NCI-H345 (cell line): ENCODE measurements at regions not wholly inside any gene's neighbourhood (a gene's known extent, or its start where the extent isn't known, plus 50 kb on each side); places are given as distances from the start of the nearest gene placed in this dataset.
"Not testable (repeated sequence)": the region's sequence is repeated elsewhere in the genome, so short reads cannot be mapped to it uniquely, and the experiment has no call there.

Experiments used
- DNase-seq: peaks from one replicate; lab custom pipeline; 2025; lab: John Stamatoyannopoulos, UW

DNA sequence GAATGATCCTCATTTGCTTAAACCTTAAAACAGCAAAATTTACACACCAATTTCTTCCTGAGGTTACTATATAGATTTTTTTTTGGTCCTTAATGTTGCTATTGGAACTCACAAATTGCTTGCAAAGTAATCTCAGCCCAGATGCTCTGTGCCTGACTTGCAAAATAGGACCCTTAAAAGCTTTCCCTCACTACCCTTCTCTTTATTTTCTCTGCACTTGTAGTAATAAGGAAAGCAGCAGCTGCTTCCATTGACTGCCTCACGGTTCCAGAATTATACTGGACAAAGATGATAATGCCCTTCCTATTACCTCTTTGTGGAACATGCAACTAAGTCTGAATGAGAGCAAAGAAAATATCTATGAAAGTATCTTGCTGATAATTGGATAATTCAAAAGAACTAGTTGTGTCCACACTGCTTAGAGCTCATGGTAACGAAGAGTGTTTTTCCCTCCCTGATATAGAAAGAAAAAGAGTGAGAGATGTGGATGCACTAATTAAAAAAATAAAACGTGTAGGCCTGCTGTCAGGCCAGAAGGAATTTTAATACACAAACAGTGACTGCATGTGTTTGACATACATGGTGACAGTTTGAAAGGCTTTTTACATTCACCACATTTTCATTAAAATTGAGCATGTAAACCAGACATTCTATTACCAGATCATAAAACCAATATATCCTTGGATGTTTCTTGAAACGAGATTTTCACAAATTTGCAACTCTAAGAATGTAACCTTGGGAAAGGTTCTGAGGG lies 783.1 kb downstream of the GBE1 start:
- DNase-seq = no peak

DNA sequence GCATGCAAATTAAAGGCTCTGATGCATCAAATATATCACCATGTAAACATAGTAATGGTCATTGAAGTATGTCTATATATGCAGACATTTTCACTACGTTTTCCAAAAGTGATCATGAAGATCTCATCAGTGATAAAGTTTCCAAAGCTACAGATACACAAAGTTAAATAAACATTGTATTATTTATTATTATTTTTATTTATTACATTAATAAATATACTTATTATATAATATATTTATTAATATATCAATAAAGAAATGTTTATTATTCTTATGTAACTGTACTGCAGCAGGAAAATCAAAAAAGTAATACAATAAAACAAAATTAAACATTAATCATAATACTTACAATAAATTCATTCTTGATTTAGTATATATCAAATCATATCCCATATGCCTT lies 791.2 kb downstream of the GBE1 start:
- no peak for DNase-seq

DNA sequence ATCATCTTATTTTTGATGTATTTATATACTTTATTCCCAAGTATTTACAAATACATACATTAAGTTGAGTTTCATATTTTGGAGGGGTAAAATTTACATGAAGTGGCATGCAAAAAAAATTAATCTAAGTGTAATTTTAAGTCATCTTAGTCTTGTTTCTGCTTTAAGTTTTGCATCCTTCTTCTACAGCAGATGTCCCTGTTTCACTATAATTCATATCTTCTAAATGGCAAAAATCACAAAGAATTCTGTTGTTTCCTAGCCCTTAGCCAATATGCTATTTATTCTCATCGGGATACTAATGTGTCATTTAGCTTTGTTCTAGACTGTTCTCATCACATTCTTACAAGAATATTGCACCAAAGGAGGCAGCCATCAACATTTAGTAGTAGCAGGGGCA lies 831.9 kb downstream of the GBE1 start:
- DNase-seq = no peak

DNA sequence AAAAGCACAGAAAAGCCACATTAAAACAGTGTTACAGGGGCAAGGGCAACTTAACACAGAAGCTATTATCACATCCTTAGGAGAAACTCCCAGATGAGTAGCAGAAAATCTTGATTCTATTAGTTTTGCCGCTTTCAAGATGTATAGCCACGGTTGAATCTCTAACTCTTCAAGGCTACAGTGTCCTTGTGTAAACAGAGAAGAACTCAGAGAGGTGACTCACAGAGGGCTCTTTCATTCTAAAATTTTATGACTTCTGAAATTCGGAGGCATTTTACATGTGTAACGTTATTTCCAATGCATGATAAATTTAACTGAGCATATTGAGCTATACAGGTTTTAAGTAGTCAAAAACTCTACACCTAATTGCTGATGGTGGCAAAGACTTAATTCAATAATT lies 846.6 kb downstream of the GBE1 start:
- DNase-seq = no peak

DNA sequence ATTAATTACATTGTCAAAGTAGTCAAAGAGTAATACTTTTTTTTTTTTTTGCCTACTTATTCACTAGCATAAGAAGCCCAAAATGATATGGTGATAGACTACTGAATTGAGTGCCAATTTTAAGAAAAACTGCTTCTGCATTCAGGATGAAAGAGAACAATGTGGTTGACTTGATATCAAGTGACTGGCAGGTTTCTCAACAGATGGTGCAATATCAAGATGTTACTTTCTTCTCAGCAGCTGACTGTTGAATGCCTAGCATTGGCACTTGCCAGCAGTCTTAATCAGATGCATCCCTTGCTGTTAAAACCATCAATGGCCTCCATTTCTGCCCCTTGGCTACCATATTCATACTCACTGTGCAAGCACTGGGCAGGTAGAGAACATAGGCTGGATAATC lies 863.2 kb downstream of the GBE1 start:
- no peak for DNase-seq

DNA sequence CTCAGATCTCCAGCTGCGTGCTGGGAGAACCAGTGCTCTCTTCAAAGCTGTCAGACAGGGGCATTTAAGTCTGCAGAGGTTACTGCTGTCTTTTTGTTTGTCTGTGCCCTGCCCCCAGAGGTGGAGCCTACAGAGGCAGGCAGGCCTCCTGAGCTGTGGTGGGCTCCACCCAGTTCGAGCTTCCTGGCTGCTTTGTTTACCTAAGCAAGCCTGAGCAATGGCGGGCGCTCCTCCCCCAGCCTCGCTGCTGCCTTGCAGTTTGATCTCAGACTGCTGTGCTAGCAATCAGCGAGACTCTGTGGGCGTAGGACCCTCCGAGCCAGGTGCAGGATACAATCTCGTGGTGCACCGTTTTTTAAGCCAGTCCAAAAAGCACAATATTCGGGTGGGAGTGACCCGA lies 864.4 kb downstream of the GBE1 start:
- not testable (repeated sequence) for DNase-seq

DNA sequence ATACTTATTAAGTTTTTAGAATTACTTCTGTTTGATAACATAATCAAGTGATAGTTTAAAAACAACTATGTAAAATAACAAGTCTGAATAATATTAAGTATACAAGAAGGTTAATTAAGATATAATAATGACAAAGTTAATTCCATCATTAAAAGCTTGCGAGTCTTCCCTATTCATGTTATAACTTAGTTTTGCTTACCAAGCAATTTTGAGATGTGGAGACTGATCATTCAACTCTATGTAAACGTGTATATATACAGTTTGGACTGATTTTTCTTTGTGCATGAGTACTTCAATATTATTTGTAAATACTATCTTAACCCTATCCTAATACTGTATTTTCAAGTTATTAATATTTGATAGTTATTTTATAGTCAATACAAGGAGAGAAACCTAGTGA lies 870.9 kb downstream of the GBE1 start:
- DNase-seq = no peak

DNA sequence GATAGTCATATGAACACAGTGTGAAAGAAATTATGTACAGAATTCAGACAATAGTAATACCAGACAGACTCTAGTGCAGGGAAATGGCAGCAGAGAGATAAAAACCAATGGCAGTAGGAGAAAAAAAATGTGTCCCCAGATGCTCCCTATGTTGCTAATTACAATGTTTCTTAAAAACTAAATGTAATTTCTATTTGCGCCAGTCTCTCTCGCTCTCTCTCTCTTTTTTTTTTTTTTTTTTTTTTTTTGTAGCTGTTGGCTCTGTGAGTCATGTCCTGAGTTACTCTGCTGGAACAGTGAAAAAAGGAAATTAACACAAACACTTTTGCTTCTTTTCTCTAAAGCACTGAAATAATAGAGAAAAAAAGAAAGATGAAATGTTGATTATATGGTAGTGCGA lies 871.9 kb downstream of the GBE1 start:
- no peak for DNase-seq

DNA sequence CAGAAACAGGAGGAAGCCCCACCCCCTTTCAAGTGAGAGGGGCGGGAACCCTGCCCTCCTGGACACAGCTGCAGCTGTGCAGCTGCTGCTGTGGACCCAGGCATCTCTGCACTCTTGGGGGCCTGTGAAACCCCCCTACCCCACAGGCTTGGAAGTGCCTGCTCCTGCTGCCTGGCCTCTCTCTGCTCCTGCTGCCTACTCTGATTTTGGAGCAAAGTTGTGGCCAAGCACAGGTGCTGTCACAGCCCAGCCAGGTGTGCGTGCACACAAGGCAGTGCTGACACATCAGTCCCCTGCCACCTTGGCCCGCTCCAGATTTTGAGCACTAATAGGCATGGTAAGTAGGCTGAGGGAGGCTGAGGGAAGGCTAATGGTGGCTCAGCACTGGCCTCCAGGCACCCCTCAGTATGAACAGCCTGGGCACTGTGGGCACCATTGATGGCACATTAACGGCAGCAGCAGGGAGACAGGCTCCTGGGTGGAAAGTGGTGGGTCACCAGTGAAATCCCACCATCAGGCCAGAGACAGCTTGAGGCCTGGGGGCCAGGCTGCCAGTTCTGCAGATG lies 890.9 kb downstream of the GBE1 start:
- DNase-seq = no peak

DNA sequence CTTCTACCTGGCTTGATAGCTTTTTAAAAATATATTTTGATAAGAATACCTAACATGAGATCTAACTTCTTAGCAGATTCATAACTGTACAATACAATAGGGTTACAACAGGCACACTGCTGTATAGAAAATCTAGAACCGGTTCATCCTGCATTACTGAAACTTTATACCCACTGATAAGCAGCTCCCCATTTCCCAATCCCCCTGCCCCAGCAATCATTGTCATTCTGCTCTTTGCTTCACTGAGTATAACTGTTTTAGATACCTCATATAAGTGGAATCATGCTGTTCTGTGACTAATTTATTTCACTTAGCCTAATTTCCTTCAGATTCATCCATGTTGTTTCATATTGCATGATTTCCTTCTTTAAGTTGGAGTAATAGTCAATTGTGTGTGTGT lies 906.0 kb downstream of the GBE1 start:
- no peak for DNase-seq

DNA sequence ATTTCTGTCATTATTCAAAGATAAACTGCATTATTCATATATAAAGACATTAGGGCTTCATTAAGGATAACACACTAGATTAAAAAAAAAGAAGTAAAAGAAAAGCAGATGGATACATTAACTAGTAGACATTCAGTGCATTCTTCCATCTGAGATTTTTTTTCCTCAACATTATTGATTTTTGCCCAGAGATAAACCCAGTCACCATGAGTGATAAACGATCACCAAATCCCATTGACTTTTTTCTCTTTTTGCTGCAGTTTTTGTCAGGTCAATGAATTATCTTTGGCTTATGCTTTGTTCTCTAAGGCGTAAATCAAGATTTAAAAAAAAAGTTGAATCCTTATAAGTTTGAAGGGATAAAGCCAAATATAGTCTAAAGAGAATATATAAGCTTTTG lies 925.0 kb downstream of the GBE1 start:
- no peak for DNase-seq

DNA sequence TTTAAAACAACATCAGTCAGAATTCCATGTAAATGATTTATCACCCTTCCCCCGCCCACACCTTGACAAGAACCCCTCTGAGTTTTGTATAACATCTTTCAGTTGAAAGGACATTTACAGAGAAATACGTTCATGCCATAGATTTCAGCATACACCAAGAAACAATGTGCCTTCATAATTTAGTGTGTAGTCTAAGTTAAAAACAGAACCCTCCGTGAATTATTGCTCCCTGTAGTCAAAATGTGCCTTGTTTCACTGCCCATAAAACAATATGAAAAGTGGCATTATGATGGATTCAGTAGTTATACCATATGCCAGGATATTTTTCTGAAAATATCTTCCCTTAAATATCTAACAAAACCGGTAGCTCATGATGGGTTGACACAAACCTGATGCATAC lies 953.9 kb downstream of the GBE1 start:
- DNase-seq = no peak

DNA sequence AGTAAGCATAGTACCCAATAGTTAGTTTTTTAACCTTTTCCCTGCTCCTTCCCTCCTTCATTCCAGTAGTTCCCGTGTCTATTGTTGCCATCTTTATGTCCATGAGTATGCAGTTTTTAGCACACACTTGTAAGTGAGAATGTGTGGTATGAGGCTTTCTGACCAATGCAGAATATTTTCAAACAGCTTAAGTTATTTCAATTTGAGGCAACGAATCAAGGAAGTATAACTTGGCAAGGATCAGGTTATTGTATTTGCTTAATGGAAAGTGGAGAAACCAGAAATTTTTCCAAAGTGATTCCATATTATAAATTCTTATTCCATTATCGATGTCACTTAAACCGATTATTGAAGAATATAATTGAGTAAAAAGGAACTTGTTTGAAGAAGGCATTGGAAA lies 954.8 kb downstream of the GBE1 start:
- DNase-seq = no peak

DNA sequence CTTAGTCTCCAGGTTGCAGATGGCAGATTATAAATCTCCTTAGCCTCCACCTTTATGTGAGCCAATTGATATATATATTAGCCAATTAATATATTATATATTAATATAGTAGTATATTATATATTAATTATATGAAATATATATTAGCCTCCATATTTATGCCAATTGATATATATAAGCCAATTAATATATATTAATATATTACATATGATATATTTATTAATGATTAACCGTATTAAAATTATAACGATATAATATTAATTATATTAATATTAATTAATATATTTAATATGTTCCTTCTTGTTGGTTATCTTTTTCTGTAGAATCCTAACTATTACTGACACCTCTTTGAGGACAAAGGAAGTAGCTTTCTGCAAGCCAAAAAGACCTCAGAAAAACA lies 972.5 kb downstream of the GBE1 start:
- no peak for DNase-seq

DNA sequence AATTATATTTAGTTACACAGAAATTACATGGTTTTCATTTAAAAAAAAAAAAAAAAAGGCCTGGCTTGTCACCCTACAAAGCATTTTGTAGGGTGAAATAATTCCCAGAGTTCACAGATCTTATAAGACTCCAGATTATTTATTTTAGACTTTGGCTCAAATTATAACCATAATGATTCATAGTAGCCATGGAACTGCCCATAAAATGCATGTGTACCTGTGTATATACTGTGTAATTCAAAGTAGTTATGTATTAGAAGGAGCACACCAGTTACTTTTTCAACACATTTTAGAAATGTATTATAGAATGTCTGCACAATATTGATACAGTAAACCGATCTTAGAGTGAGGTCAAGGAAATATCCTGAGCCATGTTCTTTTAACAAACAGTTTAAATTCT lies 975.6 kb downstream of the GBE1 start:
- no peak for DNase-seq

DNA sequence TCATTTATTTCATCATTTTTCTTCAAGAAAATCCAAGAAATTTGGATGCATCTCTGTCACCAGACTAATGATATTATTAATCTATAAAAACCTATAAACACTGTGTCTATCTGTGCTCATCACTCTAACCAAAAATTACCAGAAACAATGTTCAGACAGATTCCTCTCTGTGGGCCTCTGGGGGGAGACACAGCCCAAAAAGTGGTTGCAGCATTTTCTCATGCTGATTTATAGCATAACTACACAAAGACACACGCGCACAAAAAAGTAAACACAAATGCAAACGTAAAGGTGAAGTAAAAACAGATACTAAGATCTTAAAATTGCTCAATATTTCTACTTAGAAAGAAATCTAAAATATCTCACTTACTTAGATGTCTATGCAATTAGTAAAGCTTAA lies 976.0 kb downstream of the GBE1 start:
- no peak for DNase-seq

DNA sequence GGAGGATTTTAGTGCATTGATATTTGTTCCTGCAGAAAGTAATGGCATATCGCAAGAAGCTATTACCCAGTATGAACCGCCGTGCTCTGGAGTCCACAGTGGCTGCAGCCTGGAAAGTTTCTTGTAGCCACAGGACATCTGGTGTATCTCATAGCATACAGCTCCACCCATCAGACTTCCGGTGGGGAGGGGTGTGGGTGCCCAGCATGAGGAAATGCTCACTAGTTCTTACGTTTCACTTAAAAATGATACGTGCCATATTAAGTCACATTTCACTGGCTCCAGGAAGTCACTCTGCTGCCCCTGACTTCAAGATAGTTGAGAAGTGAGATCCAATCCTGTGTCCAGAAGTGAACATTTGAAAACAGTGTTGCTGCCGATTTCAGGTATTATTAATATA lies 990.4 kb downstream of the GBE1 start:
- no peak for DNase-seq

DNA sequence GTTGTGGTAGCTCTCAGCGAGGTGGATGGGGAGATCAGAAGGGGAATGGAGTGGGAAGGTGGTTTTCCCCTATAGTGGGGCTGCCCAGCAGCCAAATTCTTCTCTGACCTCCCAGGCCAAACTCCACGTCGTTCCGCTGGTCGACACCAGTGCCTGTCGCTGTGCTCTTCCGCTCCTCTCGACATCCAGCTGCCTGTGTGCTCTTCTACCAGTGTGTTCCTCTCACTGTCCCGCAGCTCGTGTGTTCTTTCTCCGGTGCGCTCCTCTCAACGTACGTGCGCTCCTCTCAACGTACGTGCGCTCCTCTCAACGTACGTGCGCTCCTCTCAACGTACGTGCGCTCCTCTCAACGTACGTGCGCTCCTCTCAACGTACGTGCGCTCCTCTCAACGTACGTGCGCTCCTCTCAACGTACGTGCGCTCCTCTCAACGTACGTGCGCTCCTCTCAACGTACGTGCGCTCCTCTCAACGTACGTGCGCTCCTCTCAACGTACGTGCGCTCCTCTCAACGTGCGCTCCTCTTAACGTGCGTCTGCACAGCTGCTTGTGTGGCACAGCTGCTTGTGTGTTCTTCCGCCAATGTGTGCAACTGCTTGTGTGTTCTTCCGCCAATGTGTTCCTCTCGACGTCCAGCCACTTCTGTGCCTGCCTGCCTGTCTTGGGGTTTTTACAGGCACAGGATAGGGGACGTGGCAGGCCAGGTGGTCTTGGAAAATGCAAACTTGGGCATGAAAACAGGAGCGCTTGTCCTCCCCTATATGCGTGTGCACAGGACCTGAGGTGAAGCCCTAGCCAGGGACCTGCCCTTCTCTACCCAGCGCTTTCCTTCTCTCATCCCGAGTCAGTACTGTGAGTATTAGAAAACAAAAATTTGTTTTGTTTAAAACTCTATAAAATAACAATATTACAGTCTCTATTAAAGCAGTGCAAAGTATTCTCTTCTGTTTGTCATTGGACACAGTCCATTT lies 991.1 kb downstream of the GBE1 start:
- no peak for DNase-seq

DNA sequence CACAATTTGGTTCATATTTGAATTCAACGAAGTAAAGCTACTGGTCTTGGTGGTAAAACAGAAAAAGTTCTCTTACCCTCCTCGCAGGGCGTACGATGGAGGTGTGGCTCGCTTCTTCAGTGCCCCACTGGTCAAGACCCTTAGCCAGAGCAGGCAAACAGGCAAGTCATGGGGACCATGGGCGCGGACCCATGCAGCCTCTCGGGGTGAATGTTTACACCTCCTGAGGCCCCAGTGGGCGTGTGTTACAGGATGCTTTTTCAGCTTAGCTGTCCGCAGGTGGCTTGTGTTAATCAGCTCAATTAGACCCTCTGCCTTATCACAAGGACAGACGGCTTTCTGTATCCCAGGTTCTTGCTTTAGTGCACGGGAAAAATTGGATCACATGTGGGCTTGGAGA lies 991.8 kb downstream of the GBE1 start:
- no peak for DNase-seq

DNA sequence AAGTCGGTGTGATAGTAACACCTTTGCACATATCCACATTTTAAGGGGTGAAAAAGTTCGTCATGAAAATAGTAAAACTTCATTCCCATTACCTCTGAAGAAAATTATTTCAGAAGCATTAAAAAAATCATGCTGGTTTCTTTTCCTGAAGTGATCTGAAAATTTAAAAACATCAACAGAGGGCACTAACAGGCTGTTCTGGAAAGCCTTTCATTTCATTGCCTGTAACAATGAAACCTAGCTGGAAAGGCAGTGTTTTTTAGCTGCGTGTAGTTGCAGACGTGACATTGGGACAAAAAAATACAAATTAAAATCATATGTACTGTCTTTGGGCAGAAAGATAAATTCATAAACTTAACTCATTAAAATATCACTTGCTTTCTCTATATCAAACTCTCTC lies 993.8 kb downstream of the GBE1 start:
- DNase-seq = no peak

DNA sequence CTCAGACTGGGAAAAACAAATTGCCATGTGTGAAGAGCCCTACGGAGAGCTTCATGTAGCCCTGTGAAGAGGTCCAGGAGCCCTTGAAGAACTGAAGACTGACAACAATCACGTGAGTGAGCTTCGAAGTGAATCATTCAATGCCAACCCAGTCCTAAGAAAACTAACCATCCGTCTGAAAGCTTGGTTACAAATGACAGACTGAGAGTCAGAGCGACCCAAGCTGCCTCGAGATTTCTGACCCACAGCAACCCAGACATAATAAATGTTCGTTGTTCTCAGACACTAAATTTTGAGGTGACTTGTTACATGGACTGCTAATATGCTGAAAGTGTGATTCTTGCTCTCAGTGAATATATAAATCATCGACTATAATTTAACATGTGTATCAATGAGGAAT lies 987.2 kb upstream of the ROBO1 start:
- DNase-seq = no peak

DNA sequence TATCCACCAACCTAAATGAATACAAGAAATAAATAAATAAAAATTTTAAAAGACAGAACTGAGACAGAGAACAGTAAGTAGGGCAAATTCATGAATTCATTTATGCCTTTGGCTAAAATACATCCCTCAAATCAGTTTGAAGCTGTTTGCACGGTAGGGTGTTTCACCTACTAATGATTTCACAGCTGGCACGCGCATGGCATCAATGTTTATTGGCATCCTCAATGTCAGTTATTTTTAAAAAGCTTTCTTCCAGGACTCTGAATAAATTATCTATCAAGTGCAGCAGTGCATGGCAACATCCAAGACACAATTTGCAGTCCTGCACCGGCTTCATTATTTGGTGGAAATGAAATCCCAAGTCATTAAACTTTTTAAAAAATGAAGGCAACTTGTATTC lies 985.2 kb upstream of the ROBO1 start:
- DNase-seq = no peak

DNA sequence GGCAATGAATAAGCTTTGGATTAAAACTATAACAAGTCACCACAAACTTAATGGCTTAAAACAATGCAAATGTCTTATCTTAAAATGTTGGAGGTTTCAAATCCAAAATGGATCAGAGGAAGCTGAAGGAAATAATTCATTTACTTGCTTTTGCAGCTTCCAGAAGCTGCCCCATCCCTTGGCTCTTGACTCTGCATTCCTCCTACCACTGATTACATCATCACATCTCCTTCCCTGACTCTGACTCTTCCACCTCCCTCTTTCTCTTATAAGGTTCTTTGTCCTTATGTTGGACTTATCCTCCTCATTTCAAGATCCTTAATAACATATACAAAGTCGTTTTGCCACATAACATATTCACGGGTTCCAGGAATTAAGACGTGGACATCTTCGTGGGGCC lies 982.8 kb upstream of the ROBO1 start:
- DNase-seq = no peak
